Breast epithelium (tissue), 3 donors: ENCODE measurements at regions not wholly inside any gene's neighbourhood (a gene's known extent, or its start where the extent isn't known, plus 50 kb on each side); places are given as distances from the start of the nearest gene placed in this dataset.

Experiments
- CTCF ChIP-seq, 3 donors: fragments of 450-650 bp; IDR thresholded peaks; one replicate each; pipeline ENCODE4 v1.5.1; 2016 to 2017; ENCODE audit warnings: antibody characterized with exemption in 3 of 3, mild to moderate bottlenecking in 3 of 3, moderate library complexity in 3 of 3
- POLR2A ChIP-seq: fragments of 450-650 bp; IDR thresholded peaks from one replicate; pipeline ENCODE4 v1.6.1; 2016; ENCODE audit warnings: antibody characterized with exemption, mild to moderate bottlenecking, moderate library complexity
- POLR2AphosphoS5 ChIP-seq, 3 donors: sonication (generic); formaldehyde crosslinking; IDR thresholded peaks; one replicate each; pipeline ENCODE4 v1.6.1; 2017; ENCODE audit warnings: antibody characterized with exemption in 3 of 3

DNA sequence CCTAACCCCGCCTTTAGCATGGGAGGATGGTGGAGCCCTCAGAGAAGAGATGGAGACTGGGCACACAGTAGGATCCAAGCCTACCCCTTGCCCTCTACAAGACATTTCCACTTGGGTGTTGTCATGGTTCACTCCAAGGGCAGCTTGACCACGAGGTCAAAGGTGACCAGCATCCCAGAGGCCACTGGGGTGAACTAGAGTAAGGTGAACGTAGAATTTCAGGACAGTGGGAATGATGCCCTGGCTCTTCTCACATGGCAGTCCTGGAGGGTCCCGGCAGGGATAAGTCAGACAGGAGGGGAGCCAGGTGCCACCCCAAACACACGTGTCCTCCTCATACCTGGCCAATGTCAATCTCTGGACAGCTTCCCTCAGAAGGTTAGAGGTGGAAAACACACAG, 274.2 kb upstream of the AGTR2 start:
- TF ChIP-seq POLR2A, result no peak
- no peak for TF ChIP-seq CTCF (IDR thresholded peaks at IDR 0.05)
- TF ChIP-seq POLR2AphosphoS5 (IDR thresholded peaks at IDR 0.05), result no peak
